ENCODE measurements at regions not wholly inside any gene's neighbourhood (a gene's known extent, or its start where the extent isn't known, plus 50 kb on each side); places are given as distances from the start of the nearest gene placed in this dataset.

DNA sequence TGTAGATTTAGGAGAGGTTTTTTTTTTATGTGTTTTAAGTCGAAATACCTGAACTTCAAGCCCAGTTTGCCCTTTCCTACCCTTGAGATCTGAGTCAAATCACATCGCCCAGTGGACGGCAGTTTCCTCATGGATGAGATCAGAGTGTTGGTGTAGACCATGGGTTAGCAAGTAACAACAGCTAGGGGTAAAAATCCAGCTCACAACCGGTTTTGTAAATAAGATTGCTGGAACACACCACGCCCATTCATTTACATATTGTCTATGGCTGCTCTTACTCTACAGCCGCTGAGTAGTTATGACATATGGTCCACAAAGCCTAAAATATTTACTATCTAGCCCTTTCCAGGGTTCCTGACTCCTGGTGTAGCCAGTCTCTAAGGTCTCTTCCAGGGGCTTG is 158.5 kb upstream of the PLEKHG7 start:
- DNase-seq (ENCODE audit: low read depth, low spot score) (no peak), ATAC-seq (no peak)
- H4K20me1 ChIP-seq (ENCODE audit: insufficient read depth), result no peaks in the 10 kb centered on the region
- no peak overlapping the region for H3K4me3 ChIP-seq (replicated peaks in 1 of 2; ENCODE audit: low read depth in 1 of 2, low read length in 2 of 2)
- ChIA-PET POLR2A (no interaction called here), RAD21 (ENCODE audit: low non-redundant PET in 1 of 2, low total read pairs in 2 of 2, uncharacterized antibody in 2 of 2, unreplicated experiment in 2 of 2) (no interaction called here), CTCF (no interaction called here)
- no TSS peak for BruUV-seq (replicated peaks)
- H3K9ac ChIP-seq (ENCODE audit: low read length), result no peak overlapping the region
- H3K27ac ChIP-seq (ENCODE audit: low read depth, low read length), result no peak overlapping the region
- no peaks in the 10 kb centered on the region for H3K36me3 ChIP-seq (ENCODE audit: control insufficient read depth in 1 of 2, insufficient read depth in 2 of 2, low read length in 2 of 2)
- H3K27me3 ChIP-seq (ENCODE audit: insufficient read depth, low read length), result no peaks in the 10 kb centered on the region
- intact Hi-C loops (cut with micrococcal nuclease), result no loop called here
- H3K9me3 ChIP-seq (ENCODE audit: control insufficient read depth in 1 of 2, insufficient read depth in 1 of 2, low read depth in 1 of 2, low read length in 2 of 2), result no peaks in the 10 kb centered on the region
- H3K79me2 ChIP-seq (ENCODE audit: insufficient read depth, low read length), result no peaks in the 10 kb centered on the region
- no peak overlapping the region for H2AFZ ChIP-seq (ENCODE audit: low read depth, low read length, poor library complexity, severe bottlenecking)
- H3K4me2 ChIP-seq (ENCODE audit: low read length), result no peak overlapping the region
- no peaks in the 10 kb centered on the region for H3K9me2 ChIP-seq (ENCODE audit: insufficient read depth)
- TF ChIP-seq, protein P1, sequence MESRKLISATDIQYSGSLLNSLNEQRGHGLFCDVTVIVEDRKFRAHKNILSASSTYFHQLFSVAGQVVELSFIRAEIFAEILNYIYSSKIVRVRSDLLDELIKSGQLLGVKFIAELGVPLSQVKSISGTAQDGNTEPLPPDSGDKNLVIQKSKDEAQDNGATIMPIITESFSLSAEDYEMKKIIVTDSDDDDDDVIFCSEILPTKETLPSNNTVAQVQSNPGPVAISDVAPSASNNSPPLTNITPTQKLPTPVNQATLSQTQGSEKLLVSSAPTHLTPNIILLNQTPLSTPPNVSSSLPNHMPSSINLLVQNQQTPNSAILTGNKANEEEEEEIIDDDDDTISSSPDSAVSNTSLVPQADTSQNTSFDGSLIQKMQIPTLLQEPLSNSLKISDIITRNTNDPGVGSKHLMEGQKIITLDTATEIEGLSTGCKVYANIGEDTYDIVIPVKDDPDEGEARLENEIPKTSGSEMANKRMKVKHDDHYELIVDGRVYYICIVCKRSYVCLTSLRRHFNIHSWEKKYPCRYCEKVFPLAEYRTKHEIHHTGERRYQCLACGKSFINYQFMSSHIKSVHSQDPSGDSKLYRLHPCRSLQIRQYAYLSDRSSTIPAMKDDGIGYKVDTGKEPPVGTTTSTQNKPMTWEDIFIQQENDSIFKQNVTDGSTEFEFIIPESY (IDR thresholded peaks at IDR 0.05; ENCODE audit: extremely low read depth, insufficient replicate concordance, low read length), result no peak
- no peak for TF ChIP-seq SIN3A (IDR thresholded peaks at IDR 0.05; ENCODE audit: low read depth)
- TF ChIP-seq ELF1 (IDR thresholded peaks at IDR 0.05; ENCODE audit: borderline replicate concordance, low read depth), result no peak
- no peak for TF ChIP-seq POLR2AphosphoS5 (IDR thresholded peaks at IDR 0.05; ENCODE audit: low read depth, low read length)
- TF ChIP-seq JUND (IDR thresholded peaks at IDR 0.05), result no peak
- no peak for TF ChIP-seq TCF7L2 (IDR thresholded peaks at IDR 0.05; ENCODE audit: borderline replicate concordance, extremely low read depth, insufficient read depth, insufficient read length)
- no peak for TF ChIP-seq EZH2 (IDR thresholded peaks at IDR 0.05)
- TF ChIP-seq POLR2A (IDR thresholded peaks at IDR 0.05; ENCODE audit: borderline replicate concordance, extremely low read depth, insufficient read depth, insufficient read length), result no peak
- no peak for TF ChIP-seq CBX3 (IDR thresholded peaks at IDR 0.05; ENCODE audit: low read depth)
- TF ChIP-seq FOSL1 (IDR thresholded peaks at IDR 0.05; ENCODE audit: low read depth), result no peak
- TF ChIP-seq, protein P2, sequence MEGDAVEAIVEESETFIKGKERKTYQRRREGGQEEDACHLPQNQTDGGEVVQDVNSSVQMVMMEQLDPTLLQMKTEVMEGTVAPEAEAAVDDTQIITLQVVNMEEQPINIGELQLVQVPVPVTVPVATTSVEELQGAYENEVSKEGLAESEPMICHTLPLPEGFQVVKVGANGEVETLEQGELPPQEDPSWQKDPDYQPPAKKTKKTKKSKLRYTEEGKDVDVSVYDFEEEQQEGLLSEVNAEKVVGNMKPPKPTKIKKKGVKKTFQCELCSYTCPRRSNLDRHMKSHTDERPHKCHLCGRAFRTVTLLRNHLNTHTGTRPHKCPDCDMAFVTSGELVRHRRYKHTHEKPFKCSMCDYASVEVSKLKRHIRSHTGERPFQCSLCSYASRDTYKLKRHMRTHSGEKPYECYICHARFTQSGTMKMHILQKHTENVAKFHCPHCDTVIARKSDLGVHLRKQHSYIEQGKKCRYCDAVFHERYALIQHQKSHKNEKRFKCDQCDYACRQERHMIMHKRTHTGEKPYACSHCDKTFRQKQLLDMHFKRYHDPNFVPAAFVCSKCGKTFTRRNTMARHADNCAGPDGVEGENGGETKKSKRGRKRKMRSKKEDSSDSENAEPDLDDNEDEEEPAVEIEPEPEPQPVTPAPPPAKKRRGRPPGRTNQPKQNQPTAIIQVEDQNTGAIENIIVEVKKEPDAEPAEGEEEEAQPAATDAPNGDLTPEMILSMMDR (IDR thresholded peaks at IDR 0.05 in 2 of 3, conservative IDR thresholded peaks at IDR 0.05 in 1 of 3; ENCODE audit: borderline replicate concordance in 1 of 3, insufficient read depth in 1 of 3, low read depth in 2 of 3, low read length in 2 of 3), result no peak
- TF ChIP-seq, protein P3, sequence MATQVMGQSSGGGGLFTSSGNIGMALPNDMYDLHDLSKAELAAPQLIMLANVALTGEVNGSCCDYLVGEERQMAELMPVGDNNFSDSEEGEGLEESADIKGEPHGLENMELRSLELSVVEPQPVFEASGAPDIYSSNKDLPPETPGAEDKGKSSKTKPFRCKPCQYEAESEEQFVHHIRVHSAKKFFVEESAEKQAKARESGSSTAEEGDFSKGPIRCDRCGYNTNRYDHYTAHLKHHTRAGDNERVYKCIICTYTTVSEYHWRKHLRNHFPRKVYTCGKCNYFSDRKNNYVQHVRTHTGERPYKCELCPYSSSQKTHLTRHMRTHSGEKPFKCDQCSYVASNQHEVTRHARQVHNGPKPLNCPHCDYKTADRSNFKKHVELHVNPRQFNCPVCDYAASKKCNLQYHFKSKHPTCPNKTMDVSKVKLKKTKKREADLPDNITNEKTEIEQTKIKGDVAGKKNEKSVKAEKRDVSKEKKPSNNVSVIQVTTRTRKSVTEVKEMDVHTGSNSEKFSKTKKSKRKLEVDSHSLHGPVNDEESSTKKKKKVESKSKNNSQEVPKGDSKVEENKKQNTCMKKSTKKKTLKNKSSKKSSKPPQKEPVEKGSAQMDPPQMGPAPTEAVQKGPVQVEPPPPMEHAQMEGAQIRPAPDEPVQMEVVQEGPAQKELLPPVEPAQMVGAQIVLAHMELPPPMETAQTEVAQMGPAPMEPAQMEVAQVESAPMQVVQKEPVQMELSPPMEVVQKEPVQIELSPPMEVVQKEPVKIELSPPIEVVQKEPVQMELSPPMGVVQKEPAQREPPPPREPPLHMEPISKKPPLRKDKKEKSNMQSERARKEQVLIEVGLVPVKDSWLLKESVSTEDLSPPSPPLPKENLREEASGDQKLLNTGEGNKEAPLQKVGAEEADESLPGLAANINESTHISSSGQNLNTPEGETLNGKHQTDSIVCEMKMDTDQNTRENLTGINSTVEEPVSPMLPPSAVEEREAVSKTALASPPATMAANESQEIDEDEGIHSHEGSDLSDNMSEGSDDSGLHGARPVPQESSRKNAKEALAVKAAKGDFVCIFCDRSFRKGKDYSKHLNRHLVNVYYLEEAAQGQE (IDR thresholded peaks at IDR 0.05; ENCODE audit: low read depth), result no peak
- no peak for TF ChIP-seq ZFX (IDR thresholded peaks at IDR 0.05)
- peaks cover 1 to 17% of the 10 kb centered on the region in 2 experiments; a peak in 3 of 4 replicates for H3K4me1 ChIP-seq (ENCODE audit: control insufficient read depth in 1 of 2, insufficient read depth in 2 of 2, low read length in 2 of 2)

Data from HCT116 (cell line).